Upper lobe of left lung (tissue), 4 donors: ENCODE measurements at regions not wholly inside any gene's neighbourhood (a gene's known extent, or its start where the extent isn't known, plus 50 kb on each side); places are given as distances from the start of the nearest gene placed in this dataset.

ENCODE experiments used
- CTCF ChIP-seq, 6 experiments: fragments of 450-650 bp in 4 of 6; fragments of 200-600 bp in 2 of 6; sonication (generic) in 2 of 6; IDR thresholded peaks; one replicate each; pipeline ENCODE4 v1.5.1; 2016 to 2019; ENCODE audit warnings: antibody characterized with exemption in 6 of 6
- EP300 ChIP-seq, 4 donors: sonication (generic); formaldehyde crosslinking; IDR thresholded peaks; one replicate each; pipeline ENCODE4 v1.5.1; 2017; ENCODE audit warnings: antibody characterized with exemption in 4 of 4, control low read depth in 2 of 4
- POLR2AphosphoS5 ChIP-seq, 2 donors: sonication (generic); formaldehyde crosslinking; IDR thresholded peaks; one replicate each; pipeline ENCODE4 v1.5.1; 2017; ENCODE audit warnings: antibody characterized with exemption in 2 of 2

GRCh38 chr9:100699668-100700067, 121.8 kb downstream of the CAVIN4 start:
- TF ChIP-seq EP300 (IDR thresholded peaks at IDR 0.05) (no peak), CTCF (IDR thresholded peaks at IDR 0.05) (no peak), POLR2AphosphoS5 (IDR thresholded peaks at IDR 0.05) (no peak)
